ENCODE measurements at regions not wholly inside any gene's neighbourhood (a gene's known extent, or its start where the extent isn't known, plus 50 kb on each side); places are given as distances from the start of the nearest gene placed in this dataset.

- no peak overlapping the region for H3K4me3 Mint-ChIP-seq
- no peaks in the 10 kb centered on the region for H3K27me3 Mint-ChIP-seq
- H3K36me3 Mint-ChIP-seq: no peaks in the 10 kb centered on the region
- peaks cover 2 to 4% (median 4%) of the 10 kb centered on the region in 3 donors for H3K9me3 Mint-ChIP-seq
- H3K27ac Mint-ChIP-seq: no peak overlapping the region
- H3K4me1 Mint-ChIP-seq: no peaks in the 10 kb centered on the region
These were observed 98.5 kb upstream of the NGF start for GRCh38 chr1:115436596-115436995.

GRCh38 chr1:115433483-115433882 is 95.4 kb upstream of the NGF start:
- Mint-ChIP-seq H3K36me3 (no peaks in the 10 kb centered on the region), H3K9me3 (peaks cover 0 to 3% (median 0%) of the 10 kb centered on the region in 3 donors), H3K27ac (no peak overlapping the region), H3K4me3 (no peak overlapping the region), H3K27me3 (no peaks in the 10 kb centered on the region), H3K4me1 (no peaks in the 10 kb centered on the region)

- Mint-ChIP-seq H3K36me3 (no peaks in the 10 kb centered on the region), H3K4me1 (no peaks in the 10 kb centered on the region), H3K9me3 (peaks cover 0 to 2% (median 0%) of the 10 kb centered on the region in 3 donors), H3K27me3 (no peaks in the 10 kb centered on the region), H3K4me3 (peak overlapping the region in 1 of 4 donors; percentile 38), H3K27ac (no peak overlapping the region)
These were observed 94.0 kb upstream of the NGF start for GRCh38 chr1:115432061-115432460.

GRCh38 chr1:115430441-115431158 is 92.6 kb upstream of the NGF start:
- Mint-ChIP-seq H3K27me3 (peaks cover 4% of the 10 kb centered on the region), H3K4me3 (no peak overlapping the region), H3K9me3 (peaks cover 0 to 2% (median 0%) of the 10 kb centered on the region in 3 donors), H3K36me3 (no peaks in the 10 kb centered on the region), H3K27ac (no peak overlapping the region), H3K4me1 (no peaks in the 10 kb centered on the region)

GRCh38 chr1:115429884-115430283 is 91.8 kb upstream of the NGF start:
- Mint-ChIP-seq H3K27ac (no peak overlapping the region), H3K4me1 (no peaks in the 10 kb centered on the region), H3K4me3 (no peak overlapping the region), H3K27me3 (peaks cover 4% of the 10 kb centered on the region), H3K9me3 (peaks cover 0 to 2% (median 0%) of the 10 kb centered on the region in 3 donors), H3K36me3 (no peaks in the 10 kb centered on the region)

- no peak overlapping the region for H3K27ac Mint-ChIP-seq
- no peak overlapping the region for H3K4me3 Mint-ChIP-seq
- peaks cover 4% of the 10 kb centered on the region for H3K27me3 Mint-ChIP-seq
- no peaks in the 10 kb centered on the region for H3K36me3 Mint-ChIP-seq
- H3K9me3 Mint-ChIP-seq: peaks cover 0 to 2% (median 0%) of the 10 kb centered on the region in 3 donors
- no peaks in the 10 kb centered on the region for H3K4me1 Mint-ChIP-seq
These were observed 91.2 kb upstream of the NGF start for GRCh38 chr1:115429241-115429640.

GRCh38 chr1:115428676-115429075 is 90.6 kb upstream of the NGF start:
- H3K4me1 Mint-ChIP-seq: no peaks in the 10 kb centered on the region
- peaks cover 0 to 2% (median 0%) of the 10 kb centered on the region in 3 donors for H3K9me3 Mint-ChIP-seq
- H3K27ac Mint-ChIP-seq: no peak overlapping the region
- H3K36me3 Mint-ChIP-seq: no peaks in the 10 kb centered on the region
- peaks cover 4% of the 10 kb centered on the region for H3K27me3 Mint-ChIP-seq
- H3K4me3 Mint-ChIP-seq: no peak overlapping the region

GRCh38 chr1:115428256-115428655 is 90.2 kb upstream of the NGF start:
- H3K4me1 Mint-ChIP-seq: no peaks in the 10 kb centered on the region
- no peaks in the 10 kb centered on the region for H3K36me3 Mint-ChIP-seq
- peaks cover 4% of the 10 kb centered on the region for H3K27me3 Mint-ChIP-seq
- no peak overlapping the region for H3K27ac Mint-ChIP-seq
- H3K9me3 Mint-ChIP-seq: peaks cover 0 to 2% (median 0%) of the 10 kb centered on the region in 3 donors
- no peak overlapping the region for H3K4me3 Mint-ChIP-seq

- H3K4me3 Mint-ChIP-seq: no peak overlapping the region
- peaks cover 4% of the 10 kb centered on the region for H3K27me3 Mint-ChIP-seq
- no peaks in the 10 kb centered on the region for H3K4me1 Mint-ChIP-seq
- no peak overlapping the region for H3K27ac Mint-ChIP-seq
- no peaks in the 10 kb centered on the region for H3K36me3 Mint-ChIP-seq
- H3K9me3 Mint-ChIP-seq: peaks cover 0 to 1% (median 0%) of the 10 kb centered on the region in 3 donors
These were observed 88.9 kb upstream of the NGF start for GRCh38 chr1:115426956-115427355.

GRCh38 chr1:115426231-115426771 is 88.3 kb upstream of the NGF start:
- H3K27ac Mint-ChIP-seq: no peak overlapping the region
- H3K27me3 Mint-ChIP-seq: peaks cover 4% of the 10 kb centered on the region
- H3K4me3 Mint-ChIP-seq: no peak overlapping the region
- H3K9me3 Mint-ChIP-seq: peaks cover 0 to 2% (median 0%) of the 10 kb centered on the region in 3 donors
- no peaks in the 10 kb centered on the region for H3K36me3 Mint-ChIP-seq
- H3K4me1 Mint-ChIP-seq: no peaks in the 10 kb centered on the region

- H3K4me1 Mint-ChIP-seq: no peaks in the 10 kb centered on the region
- no peak overlapping the region for H3K4me3 Mint-ChIP-seq
- H3K9me3 Mint-ChIP-seq: peaks cover 0 to 2% (median 0%) of the 10 kb centered on the region in 3 donors
- H3K27me3 Mint-ChIP-seq: peaks cover 4% of the 10 kb centered on the region
- no peak overlapping the region for H3K27ac Mint-ChIP-seq
- H3K36me3 Mint-ChIP-seq: no peaks in the 10 kb centered on the region
These were observed 87.4 kb upstream of the NGF start for GRCh38 chr1:115425442-115425841.

- Mint-ChIP-seq H3K4me3 (no peak overlapping the region), H3K27ac (no peak overlapping the region), H3K9me3 (peaks cover 0 to 2% (median 0%) of the 10 kb centered on the region in 3 donors), H3K36me3 (no peaks in the 10 kb centered on the region), H3K27me3 (peaks cover 4% of the 10 kb centered on the region), H3K4me1 (no peaks in the 10 kb centered on the region)
These were observed 85.7 kb upstream of the NGF start for GRCh38 chr1:115423776-115424175.

- H3K9me3 Mint-ChIP-seq: peaks cover 0 to 8% (median 4%) of the 10 kb centered on the region in 3 donors
These were observed 81.5 kb upstream of the NGF start for GRCh38 chr1:115419571-115419970.

GRCh38 chr1:115413621-115414020 is 75.6 kb upstream of the NGF start:
- Mint-ChIP-seq H3K4me3 (no peak overlapping the region), H3K36me3 (no peaks in the 10 kb centered on the region), H3K27me3 (no peaks in the 10 kb centered on the region), H3K27ac (no peak overlapping the region), H3K9me3 (peaks cover 0 to 11% (median 6%) of the 10 kb centered on the region in 3 donors), H3K4me1 (no peaks in the 10 kb centered on the region)

More at GRCh38 chr1:115419571-115419970, 81.5 kb upstream of the NGF start:
- Mint-ChIP-seq H3K36me3 (no peaks in the 10 kb centered on the region), H3K4me1 (no peaks in the 10 kb centered on the region), H3K4me3 (no peak overlapping the region), H3K27me3 (no peaks in the 10 kb centered on the region), H3K27ac (no peak overlapping the region)

- peaks cover 0 to 11% (median 6%) of the 10 kb centered on the region in 3 donors for H3K9me3 Mint-ChIP-seq
- H3K4me1 Mint-ChIP-seq: no peaks in the 10 kb centered on the region
- H3K36me3 Mint-ChIP-seq: no peaks in the 10 kb centered on the region
- H3K27ac Mint-ChIP-seq: no peak overlapping the region
- no peak overlapping the region for H3K4me3 Mint-ChIP-seq
- no peaks in the 10 kb centered on the region for H3K27me3 Mint-ChIP-seq
These were observed 75.2 kb upstream of the NGF start for GRCh38 chr1:115413208-115413607.

GRCh38 chr1:115412733-115413132 is 74.7 kb upstream of the NGF start:
- H3K27ac Mint-ChIP-seq: no peak overlapping the region

More at GRCh38 chr1:115412733-115413132, 74.7 kb upstream of the NGF start:
- Mint-ChIP-seq H3K4me3 (no peak overlapping the region), H3K36me3 (no peaks in the 10 kb centered on the region), H3K4me1 (no peaks in the 10 kb centered on the region), H3K9me3 (peaks cover 0 to 11% (median 8%) of the 10 kb centered on the region in 3 donors), H3K27me3 (no peaks in the 10 kb centered on the region)

Data from IgD-negative memory B cell (primary cell).